HT-29 (cell line): ENCODE measurements at regions not wholly inside any gene's neighbourhood (a gene's known extent, or its start where the extent isn't known, plus 50 kb on each side); places are given as distances from the start of the nearest gene placed in this dataset.
"Not testable (repeated sequence)": the region's sequence is repeated elsewhere in the genome, so short reads cannot be mapped to it uniquely, and the experiment has no call there.

Source experiments
- DNase-seq: peaks from one replicate; pipeline ENCODE4 v3.0.0-alpha.2; 2015; ENCODE audit warnings: low spot score

GRCh38 chr6:1004885-1005630, 306.8 kb upstream of the FOXQ1 start:
- DNase-seq: peak; percentile 33

- no peak for DNase-seq
These were observed 308.3 kb upstream of the FOXQ1 start for GRCh38 chr6:1003394-1004160.

DNA sequence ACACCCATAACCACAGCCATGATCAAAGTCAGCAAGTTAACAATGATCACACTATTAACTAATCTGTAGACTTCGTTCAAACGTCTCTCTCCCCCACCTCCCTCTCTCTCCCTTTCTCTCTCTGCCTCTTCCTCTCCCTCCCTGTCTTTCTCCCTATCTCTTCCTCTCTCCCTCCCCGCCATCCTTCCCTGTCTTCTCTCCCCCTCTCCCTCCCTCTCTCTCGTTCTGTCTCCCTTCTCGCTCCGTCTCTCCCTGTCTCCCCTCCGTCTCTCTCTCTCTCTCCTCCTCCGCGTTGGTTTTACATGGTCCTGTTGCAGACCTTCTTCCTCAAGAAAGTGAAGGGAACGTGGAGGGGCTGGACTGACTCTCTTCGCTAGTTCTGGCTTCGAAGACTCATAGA, 308.9 kb upstream of the FOXQ1 start:
- no peak for DNase-seq

DNA sequence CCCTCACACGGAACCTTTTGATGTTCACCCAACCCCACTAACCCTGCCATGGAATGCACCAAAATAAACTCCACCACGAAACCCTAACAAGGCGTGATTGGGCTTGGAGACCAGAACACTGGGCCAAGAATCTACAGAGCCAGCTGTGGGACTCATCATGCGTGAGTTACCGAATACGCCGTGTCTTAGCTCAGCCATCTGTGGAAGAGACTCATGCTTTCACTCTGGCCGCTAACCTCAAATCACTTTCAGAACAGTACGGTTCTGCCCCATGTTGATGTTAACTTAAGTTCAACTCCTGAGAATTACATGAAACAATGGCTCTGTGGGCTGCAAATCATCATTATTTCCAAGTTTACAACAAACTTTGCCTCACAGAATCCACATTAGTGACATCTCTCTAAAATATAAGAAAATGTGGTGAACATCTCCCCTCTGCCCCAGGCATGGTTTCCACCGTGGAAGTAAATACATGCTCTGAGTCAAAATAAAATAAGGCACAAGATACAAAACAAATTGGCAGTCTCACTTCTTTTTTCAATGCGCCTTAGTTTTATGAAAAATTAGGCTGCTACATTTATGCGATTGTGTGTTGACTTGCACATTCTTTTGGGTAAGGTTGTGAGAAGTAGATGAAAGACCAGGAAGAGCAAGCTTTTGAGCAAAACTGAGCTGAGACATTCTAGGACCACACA, 308.9 kb upstream of the EXOC2 start:
- no peak for DNase-seq

GRCh38 chr6:999552-999951, 306.6 kb upstream of the EXOC2 start:
- DNase-seq: no peak

DNA sequence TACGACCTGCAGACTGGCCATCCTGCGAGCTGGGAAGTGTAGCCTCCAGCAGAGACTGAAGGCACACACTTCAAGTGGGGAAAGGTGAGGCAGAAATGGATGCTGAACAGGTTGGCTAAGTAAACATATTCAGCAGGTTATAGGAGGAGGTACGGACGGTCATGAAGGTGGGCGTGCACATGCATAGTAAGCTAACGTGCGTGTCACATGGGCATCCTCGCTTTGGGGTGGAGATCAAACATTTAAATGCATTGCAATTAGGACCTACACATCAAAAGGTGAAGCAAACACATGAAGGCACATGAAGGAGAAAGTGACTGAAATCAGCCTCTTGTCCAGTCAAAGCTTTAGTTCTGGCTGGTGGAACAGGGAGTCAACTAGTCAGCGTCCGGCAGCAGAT, 305.6 kb upstream of the EXOC2 start:
- DNase-seq: no peak

DNA sequence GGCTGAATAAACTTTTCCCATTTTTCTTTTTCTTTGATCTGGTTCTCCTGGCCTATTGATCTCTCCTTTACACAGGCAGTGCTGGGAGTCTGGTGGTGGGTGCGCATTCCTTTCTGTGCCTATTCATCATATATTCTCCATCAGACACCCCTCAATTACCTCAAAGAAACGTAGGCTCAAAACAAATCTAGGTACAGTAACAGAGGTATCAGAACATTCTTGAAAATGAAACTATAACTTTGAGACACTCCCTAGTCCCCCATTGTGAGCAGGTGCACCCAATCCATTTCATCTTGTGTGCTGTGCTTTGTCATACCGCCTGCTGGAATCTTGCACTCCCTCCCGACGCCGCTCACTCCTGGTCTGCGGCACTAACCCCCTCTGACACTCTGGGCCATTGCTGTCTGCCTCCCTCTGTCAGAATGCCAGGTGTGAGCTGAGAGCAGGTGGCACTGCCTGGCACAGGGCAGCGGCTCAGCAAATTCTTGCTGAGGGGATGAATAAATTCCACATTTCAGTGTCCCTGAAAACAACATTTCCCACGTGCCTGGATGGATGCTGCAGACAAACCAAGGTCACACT, 303.4 kb upstream of the EXOC2 start:
- DNase-seq: no peak

GRCh38 chr6:991192-991591, 298.3 kb upstream of the EXOC2 start:
- DNase-seq: no peak

GRCh38 chr6:984031-984430, 291.1 kb upstream of the EXOC2 start:
- DNase-seq: no peak

GRCh38 chr6:978937-979685, 286.2 kb upstream of the EXOC2 start:
- DNase-seq: peak; percentile 28

GRCh38 chr6:977226-977625, 284.3 kb upstream of the EXOC2 start:
- DNase-seq: not testable (repeated sequence)

DNA sequence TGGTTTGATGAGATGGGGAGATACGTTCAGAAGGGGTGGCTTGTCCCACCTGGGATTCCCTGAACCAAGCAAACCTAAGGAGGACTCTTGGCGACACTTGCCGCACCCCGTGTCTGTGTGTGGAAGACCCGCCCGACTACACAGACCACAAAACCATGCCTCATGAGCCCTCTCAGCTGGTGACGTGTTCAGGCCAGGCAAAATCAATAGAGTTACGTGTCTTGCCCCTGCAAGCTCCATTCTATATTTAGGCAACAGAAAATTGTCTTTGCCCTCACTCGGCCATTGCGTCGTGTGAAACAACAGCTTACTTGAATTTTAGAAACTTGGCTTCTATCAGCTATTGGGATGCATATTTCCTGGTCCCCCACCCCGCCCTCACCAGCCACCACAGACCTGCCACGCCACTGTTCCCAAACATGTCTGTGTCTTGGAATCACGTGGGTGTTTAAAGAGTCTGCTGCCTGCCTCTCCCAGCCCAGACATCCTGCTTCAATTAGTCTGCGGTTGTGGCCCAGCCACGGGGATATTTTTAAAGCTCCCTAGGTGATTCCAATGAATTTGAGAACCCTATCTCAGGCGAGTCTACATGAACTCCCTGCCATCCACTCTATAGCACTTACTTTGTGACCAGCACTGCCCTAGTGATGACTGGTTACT, 279.2 kb upstream of the EXOC2 start:
- DNase-seq: no peak

DNA sequence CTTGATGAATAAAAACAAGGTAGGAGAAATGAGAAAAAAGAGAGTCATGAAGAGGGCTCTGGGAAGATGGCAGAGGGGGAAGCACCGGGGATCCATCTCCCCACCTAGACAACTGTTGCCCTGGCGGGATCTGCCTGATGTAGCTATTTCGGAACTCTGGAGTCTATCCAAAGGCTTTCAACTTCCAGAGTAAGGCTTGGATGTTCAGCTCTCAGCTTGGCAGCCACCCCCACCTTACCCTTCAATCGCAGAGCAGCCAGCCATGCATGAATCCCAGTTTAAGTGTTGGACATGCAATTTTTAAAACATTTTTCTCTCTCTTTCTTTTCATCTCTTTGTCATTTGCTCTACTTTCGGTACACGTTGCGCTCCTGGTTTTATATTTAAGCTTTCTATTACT, 275.9 kb upstream of the EXOC2 start:
- no peak for DNase-seq

GRCh38 chr6:967701-968100, 274.8 kb upstream of the EXOC2 start:
- no peak for DNase-seq

- DNase-seq: no peak
These were observed 272.4 kb upstream of the EXOC2 start for GRCh38 chr6:965343-965742.

GRCh38 chr6:963456-963855, 270.5 kb upstream of the EXOC2 start:
- DNase-seq: no peak

DNA sequence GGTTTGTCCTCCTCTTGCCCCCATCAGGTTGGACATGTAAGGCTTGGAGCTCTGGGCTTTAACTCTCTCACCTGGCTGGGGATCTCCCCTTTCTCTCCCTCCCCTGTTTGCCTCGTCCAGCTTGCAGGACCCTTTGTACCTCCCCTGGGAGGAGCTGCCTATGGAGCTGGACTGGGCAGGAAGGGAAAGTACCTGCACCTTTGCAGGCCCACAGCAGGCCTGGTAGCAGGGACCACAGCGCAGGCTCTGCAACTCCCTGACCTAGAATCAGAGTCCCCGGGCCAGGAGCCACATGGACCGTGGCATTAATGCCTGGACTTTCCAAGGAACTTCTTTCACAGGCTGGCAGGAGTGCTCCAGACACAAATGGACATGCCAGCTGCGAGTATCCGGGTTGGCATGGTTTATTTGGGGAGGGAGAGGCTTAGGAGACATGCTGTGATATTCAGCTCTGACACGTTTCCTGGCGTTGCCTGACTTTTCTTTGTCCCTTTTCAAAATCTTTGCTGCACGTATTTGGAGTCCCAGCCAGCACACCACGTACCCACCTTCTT, 268.5 kb upstream of the EXOC2 start:
- no peak for DNase-seq

- DNase-seq: no peak
These were observed 267.4 kb upstream of the EXOC2 start for GRCh38 chr6:960356-960755.

DNA sequence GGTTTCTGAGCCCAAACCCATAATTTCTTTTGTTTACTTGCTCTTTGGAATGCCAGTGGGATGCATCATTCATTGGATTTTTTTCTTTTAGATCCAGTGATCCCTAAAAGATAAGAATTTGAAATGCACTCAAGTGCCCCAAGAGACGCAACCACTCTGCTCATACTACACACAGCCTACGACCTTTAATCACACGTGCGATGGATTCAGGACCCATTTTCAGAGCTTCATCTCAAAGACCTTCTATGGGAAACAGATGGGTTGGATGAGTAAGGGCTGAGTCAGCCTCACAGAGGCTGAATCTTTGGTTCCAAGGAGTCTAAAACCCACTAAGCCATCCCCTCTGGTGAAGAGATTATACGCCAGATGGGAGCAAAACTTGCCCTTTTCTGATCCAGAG, 265.5 kb upstream of the EXOC2 start:
- no peak for DNase-seq

- no peak for DNase-seq
These were observed 258.7 kb upstream of the EXOC2 start for GRCh38 chr6:951399-952181.
